ENCODE measurements at regions not wholly inside any gene's neighbourhood (a gene's known extent, or its start where the extent isn't known, plus 50 kb on each side); places are given as distances from the start of the nearest gene placed in this dataset.

DNA sequence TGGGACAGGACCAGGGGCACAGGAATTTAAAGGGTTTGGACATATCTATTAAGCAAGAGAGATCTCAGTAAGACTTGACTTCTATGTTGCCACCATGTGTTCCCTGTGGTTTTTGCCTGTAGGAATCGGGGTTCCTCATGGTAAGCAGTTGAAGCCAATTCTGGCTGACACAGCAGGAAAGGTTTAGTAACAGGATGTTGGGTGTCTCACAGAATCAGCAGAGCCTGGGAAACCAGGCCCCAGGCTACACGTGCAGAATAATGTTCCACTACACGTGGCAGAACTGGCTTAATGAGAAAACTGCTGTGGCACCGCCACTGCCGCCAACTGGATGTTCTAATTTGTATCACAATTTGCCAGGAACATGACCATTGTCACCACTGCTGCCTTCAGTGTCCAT is 264.6 kb upstream of the PLET1 start:
- TF ChIP-seq JUN (IDR thresholded peaks at IDR 0.05; ENCODE audit: borderline replicate concordance, insufficient read depth, insufficient read length, low read depth) (no peak), EZH2 (IDR thresholded peaks at IDR 0.05; ENCODE audit: borderline replicate concordance, low read depth, low read length, severe bottlenecking) (no peak), POLR2AphosphoS5 (IDR thresholded peaks at IDR 0.05; ENCODE audit: insufficient read depth, low read depth, low read length) (no peak), POLR2A (IDR thresholded peaks at IDR 0.05; ENCODE audit: low read depth, low read length) (no peak), MYC (IDR thresholded peaks at IDR 0.05; ENCODE audit: low read depth, low read length) (no peak), FOS (IDR thresholded peaks at IDR 0.05; ENCODE audit: borderline replicate concordance, insufficient read depth, low read length) (no peak), MAX (IDR thresholded peaks at IDR 0.05; ENCODE audit: insufficient read depth, insufficient read length) (no peak), GATA2 (IDR thresholded peaks at IDR 0.05; ENCODE audit: insufficient read depth, insufficient read length, low read depth, low read length) (no peak)
- TF ChIP-seq, protein P1, sequence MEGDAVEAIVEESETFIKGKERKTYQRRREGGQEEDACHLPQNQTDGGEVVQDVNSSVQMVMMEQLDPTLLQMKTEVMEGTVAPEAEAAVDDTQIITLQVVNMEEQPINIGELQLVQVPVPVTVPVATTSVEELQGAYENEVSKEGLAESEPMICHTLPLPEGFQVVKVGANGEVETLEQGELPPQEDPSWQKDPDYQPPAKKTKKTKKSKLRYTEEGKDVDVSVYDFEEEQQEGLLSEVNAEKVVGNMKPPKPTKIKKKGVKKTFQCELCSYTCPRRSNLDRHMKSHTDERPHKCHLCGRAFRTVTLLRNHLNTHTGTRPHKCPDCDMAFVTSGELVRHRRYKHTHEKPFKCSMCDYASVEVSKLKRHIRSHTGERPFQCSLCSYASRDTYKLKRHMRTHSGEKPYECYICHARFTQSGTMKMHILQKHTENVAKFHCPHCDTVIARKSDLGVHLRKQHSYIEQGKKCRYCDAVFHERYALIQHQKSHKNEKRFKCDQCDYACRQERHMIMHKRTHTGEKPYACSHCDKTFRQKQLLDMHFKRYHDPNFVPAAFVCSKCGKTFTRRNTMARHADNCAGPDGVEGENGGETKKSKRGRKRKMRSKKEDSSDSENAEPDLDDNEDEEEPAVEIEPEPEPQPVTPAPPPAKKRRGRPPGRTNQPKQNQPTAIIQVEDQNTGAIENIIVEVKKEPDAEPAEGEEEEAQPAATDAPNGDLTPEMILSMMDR (IDR thresholded peaks at IDR 0.05; ENCODE audit: extremely low read depth in 1 of 2, insufficient read depth in 1 of 2, low read depth in 1 of 2, low read length in 2 of 2) = no peak
